ENCODE measurements at regions not wholly inside any gene's neighbourhood (a gene's known extent, or its start where the extent isn't known, plus 50 kb on each side); places are given as distances from the start of the nearest gene placed in this dataset.

- TF ChIP-seq, protein P1, sequence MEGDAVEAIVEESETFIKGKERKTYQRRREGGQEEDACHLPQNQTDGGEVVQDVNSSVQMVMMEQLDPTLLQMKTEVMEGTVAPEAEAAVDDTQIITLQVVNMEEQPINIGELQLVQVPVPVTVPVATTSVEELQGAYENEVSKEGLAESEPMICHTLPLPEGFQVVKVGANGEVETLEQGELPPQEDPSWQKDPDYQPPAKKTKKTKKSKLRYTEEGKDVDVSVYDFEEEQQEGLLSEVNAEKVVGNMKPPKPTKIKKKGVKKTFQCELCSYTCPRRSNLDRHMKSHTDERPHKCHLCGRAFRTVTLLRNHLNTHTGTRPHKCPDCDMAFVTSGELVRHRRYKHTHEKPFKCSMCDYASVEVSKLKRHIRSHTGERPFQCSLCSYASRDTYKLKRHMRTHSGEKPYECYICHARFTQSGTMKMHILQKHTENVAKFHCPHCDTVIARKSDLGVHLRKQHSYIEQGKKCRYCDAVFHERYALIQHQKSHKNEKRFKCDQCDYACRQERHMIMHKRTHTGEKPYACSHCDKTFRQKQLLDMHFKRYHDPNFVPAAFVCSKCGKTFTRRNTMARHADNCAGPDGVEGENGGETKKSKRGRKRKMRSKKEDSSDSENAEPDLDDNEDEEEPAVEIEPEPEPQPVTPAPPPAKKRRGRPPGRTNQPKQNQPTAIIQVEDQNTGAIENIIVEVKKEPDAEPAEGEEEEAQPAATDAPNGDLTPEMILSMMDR (IDR thresholded peaks at IDR 0.05), result no peak
- TF ChIP-seq POLR2AphosphoS5 (IDR thresholded peaks at IDR 0.05), result no peak
These were observed 1768.5 kb downstream of the PCDH9 start for GRCh38 chr13:65461590-65461989.

All from esophagus muscularis mucosa (tissue), 3 donors.